GM12892 (cell line): ENCODE measurements at regions not wholly inside any gene's neighbourhood (a gene's known extent, or its start where the extent isn't known, plus 50 kb on each side); places are given as distances from the start of the nearest gene placed in this dataset.

ENCODE experiments used
- POLR2A ChIP-seq: IDR thresholded peaks from 2 replicates; pipeline ENCODE4 v1.6.1; 2011; ENCODE audit warnings: low read depth, low read length, control low read depth
- POLR2AphosphoS5 ChIP-seq: IDR thresholded peaks from 2 replicates; pipeline ENCODE4 v1.6.1; 2011; ENCODE audit warnings: low read depth, low read length, control low read depth
- TAF1 ChIP-seq: IDR thresholded peaks from 2 replicates; pipeline ENCODE4 v1.6.1; 2011; ENCODE audit warnings: low read depth, mild to moderate bottlenecking, control low read depth, low read length, borderline replicate concordance

- no peak for TF ChIP-seq POLR2A
- TF ChIP-seq POLR2AphosphoS5: no peak
- TF ChIP-seq TAF1: no peak
Observed at GRCh38 chr2:207356567-207356966, 173.2 kb upstream of the CREB1 start.
